ENCODE measurements at regions not wholly inside any gene's neighbourhood (a gene's known extent, or its start where the extent isn't known, plus 50 kb on each side); places are given as distances from the start of the nearest gene placed in this dataset.

DNA sequence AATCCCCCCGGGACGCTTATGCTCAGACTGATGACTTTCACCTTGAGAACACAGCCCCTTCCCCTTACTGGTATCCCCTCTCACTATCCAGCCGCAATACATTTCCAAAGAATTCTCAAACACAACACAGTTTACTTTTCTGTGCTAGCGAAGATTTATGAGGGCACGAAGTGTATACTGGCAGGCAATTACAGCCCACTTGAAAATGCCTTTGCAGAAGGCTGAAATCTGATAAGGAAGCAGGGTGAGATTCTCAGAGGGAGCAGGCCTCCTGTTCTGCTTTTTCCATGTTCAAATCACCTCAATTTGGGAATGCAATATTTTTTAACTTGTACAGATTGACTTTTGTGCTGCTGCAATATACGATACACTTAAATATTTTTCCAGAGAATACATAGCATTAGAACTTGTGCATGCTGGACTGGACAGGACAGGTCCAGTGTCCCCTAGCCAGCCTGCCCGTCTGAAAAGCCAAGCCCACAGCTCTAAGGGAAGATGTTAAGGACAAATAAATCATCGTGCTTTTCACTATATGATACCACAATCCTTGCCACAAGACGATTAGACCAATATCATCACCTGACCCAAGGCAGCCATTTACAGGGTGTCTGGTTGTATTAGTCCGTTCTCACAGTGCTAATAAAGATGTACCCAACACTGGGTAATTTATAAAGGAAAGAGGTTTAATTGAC lies 262.1 kb downstream of the EPHA4 start:
- Histone ChIP-seq H3K9ac (no peak overlapping the region), H3K27me3 (no peaks in the 10 kb centered on the region), H4K20me1 (no peaks in the 10 kb centered on the region), H3K4me1 (peaks cover 6% of the 10 kb centered on the region; the same call in 1 of the 2 replicates), H3K36me3 (no peaks in the 10 kb centered on the region), H3K4me2 (no peak overlapping the region), H3K27ac (no peak overlapping the region), H3K4me3 (no peak overlapping the region), H3K9me3 (no peaks in the 10 kb centered on the region)
- TF ChIP-seq Cebpa-rat (IDR thresholded peaks at IDR 0.05): no peak

DNA sequence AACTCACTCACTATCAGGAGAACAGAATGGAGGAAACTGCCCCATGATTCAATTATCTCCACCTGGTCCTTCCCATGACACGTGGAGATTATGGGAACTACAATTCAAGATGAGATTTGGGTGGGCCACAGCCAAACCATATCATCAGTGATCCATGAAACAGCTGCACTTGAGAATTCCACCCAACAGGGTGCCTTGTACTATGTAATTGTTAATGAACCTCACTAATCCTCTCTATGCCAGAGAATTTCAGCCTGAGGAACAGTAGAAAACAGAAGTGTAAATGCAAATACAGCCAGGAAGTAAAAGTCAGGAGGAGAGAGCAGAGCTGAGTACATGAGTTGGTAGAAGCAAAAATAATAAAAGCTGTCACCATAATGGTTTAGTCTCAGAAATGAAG lies 261.4 kb downstream of the EPHA4 start:
- no peak overlapping the region for H3K4me3 ChIP-seq
- no peaks in the 10 kb centered on the region for H3K36me3 ChIP-seq

DNA sequence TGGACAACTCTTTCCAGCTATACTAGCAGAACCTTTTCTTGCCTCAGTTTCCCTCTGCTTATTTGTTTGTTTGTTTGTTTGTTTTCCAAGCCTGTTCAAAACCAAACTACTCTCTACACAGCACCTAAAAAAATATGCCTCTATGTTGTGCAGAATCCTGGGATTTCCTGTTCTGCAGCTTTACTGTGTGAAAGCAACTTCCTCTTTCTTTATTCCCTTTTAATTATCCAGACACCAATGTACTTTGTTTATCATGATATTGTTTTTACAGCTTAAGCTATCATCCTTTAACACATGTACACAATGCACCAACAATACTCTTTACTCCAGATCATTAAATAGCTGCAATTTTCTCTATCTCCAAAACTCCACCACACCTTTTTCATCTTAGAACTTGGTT lies 259.5 kb downstream of the EPHA4 start:
- no peak for TF ChIP-seq Cebpa-rat (IDR thresholded peaks at IDR 0.05)
- no peaks in the 10 kb centered on the region for H3K27me3 ChIP-seq
- no peak overlapping the region for H3K27ac ChIP-seq
- no peaks in the 10 kb centered on the region for H4K20me1 ChIP-seq
- no peak overlapping the region for H3K4me3 ChIP-seq
- no peaks in the 10 kb centered on the region for H3K9me3 ChIP-seq
- H3K4me2 ChIP-seq: no peak overlapping the region
- no peaks in the 10 kb centered on the region for H3K36me3 ChIP-seq
- peaks cover 6% of the 10 kb centered on the region; the same call in 1 of the 2 replicates for H3K4me1 ChIP-seq
- H3K9ac ChIP-seq: no peak overlapping the region

More for the DNA sequence above, 261.4 kb downstream of the EPHA4 start:
- Histone ChIP-seq H3K4me2 (no peak overlapping the region), H3K27ac (no peak overlapping the region), H3K9ac (no peak overlapping the region), H3K27me3 (no peaks in the 10 kb centered on the region), H3K9me3 (no peaks in the 10 kb centered on the region), H4K20me1 (no peaks in the 10 kb centered on the region), H3K4me1 (peaks cover 6% of the 10 kb centered on the region; the same call in 1 of the 2 replicates)
- TF ChIP-seq Cebpa-rat (IDR thresholded peaks at IDR 0.05): no peak

DNA sequence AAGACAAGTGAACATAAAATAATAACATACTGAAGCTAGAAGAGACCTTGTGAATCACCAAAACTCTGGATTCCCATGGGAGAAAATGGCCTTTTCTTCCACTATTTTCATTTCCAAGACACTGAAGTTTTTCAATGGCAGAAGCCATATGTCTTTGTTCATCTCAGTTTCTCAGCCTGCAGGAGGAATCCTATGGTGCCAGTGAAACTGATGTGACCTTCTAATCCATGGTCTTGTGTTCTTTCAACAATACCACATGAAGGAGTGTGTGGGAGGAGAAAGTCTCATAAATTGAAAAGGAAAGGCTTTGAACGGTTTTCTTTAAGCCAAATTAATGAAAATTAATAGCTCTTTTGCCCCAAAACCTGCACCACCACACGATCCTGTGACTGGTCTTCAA lies 257.3 kb downstream of the EPHA4 start:
- H3K27me3 ChIP-seq: no peaks in the 10 kb centered on the region
- H3K36me3 ChIP-seq: no peaks in the 10 kb centered on the region
- no peak overlapping the region for H3K27ac ChIP-seq
- no peak overlapping the region for H3K4me2 ChIP-seq
- no peak for TF ChIP-seq Cebpa-rat (IDR thresholded peaks at IDR 0.05)
- no peaks in the 10 kb centered on the region for H3K9me3 ChIP-seq
- no peak overlapping the region for H3K9ac ChIP-seq
- H3K4me3 ChIP-seq: no peak overlapping the region
- H4K20me1 ChIP-seq: no peaks in the 10 kb centered on the region
- H3K4me1 ChIP-seq: peaks cover 6% of the 10 kb centered on the region; the same call in 1 of the 2 replicates

DNA sequence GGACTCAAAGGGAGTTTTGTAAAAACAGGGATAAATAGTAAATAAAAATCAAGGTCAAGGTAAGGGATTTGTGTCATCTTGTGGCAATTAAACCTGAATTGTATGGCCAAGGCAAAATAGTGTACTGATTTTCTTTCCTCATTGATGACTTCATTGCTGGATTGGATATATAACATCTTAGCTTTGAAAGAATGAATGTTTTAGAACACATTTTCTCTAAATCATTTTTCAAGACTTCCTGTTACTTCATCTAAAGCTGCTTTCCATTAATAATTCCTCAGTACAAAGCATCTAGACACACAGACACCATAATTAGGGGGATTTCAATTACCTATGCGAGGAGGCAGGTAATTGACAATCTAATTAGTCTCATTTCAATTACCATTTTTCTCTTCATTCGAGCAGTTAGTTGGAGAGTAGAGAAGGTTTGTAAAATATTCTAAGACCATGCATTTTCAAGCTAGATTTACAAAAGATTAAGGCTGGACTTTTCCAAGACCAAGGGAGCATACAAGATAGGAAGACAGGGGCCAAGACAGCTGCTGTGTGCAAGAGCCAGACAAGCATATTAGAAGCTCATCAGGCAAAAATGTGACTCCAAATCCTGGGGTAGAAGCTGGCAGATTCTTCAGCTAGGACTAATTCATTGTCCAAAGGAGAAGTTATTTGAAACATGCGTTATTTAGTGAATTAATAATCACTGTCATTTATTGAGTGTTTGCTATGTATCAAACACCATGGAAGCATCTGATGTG lies 253.6 kb downstream of the EPHA4 start:
- no peak for TF ChIP-seq Cebpa-rat (IDR thresholded peaks at IDR 0.05)
- Histone ChIP-seq H3K4me1 (no peaks in the 10 kb centered on the region), H3K36me3 (no peaks in the 10 kb centered on the region), H3K4me2 (no peak overlapping the region), H3K9me3 (no peaks in the 10 kb centered on the region), H3K27ac (no peak overlapping the region), H3K27me3 (no peaks in the 10 kb centered on the region), H4K20me1 (no peaks in the 10 kb centered on the region), H3K9ac (no peak overlapping the region), H3K4me3 (no peak overlapping the region)

DNA sequence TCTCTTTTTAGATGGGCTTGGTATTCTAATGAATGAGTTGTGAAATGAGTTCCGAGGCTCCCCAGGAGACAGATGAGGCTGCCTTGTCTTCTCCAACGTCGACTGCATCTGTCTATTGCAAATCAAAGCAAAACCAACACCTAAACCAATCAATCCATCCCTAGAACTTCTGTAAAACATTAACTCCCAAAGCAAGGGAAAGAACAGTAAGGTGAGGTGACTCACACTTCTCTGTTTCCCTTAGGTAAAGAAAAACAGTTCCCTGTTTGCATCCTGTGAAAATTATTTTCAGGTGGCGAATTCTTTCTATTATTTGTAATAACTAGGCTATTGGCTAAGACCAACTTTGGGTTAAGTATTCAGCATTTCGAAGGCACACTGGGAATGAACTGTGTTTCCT lies 249.4 kb downstream of the EPHA4 start:
- TF ChIP-seq Cebpa-rat (IDR thresholded peaks at IDR 0.05): no peak
- no peaks in the 10 kb centered on the region for H3K4me1 ChIP-seq
- no peak overlapping the region for H3K9ac ChIP-seq
- no peaks in the 10 kb centered on the region for H3K27me3 ChIP-seq
- no peaks in the 10 kb centered on the region for H4K20me1 ChIP-seq
- no peaks in the 10 kb centered on the region for H3K36me3 ChIP-seq
- H3K4me3 ChIP-seq: no peak overlapping the region
- no peak overlapping the region for H3K27ac ChIP-seq
- no peak overlapping the region for H3K4me2 ChIP-seq
- no peaks in the 10 kb centered on the region for H3K9me3 ChIP-seq

DNA sequence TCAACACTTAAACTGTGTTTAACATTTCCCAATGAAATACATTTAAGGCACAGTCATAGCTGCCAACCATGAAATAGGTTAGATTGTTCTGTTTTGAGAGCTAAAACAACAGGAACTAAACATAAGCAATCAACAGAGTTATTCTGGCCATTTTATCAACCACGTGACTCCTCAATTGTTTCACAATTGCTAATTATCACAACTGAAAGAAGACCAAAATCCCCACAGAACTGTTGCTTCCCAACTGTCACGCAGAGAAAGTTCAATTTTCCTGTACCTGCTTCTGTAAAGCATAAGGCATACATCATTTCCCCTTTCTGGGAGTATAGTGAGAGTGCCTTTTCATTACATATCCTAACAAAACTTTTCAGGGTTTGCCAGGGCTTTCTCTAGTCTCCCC lies 248.6 kb downstream of the EPHA4 start:
- Histone ChIP-seq H3K27ac (no peak overlapping the region), H3K36me3 (no peaks in the 10 kb centered on the region), H3K9ac (no peak overlapping the region), H3K4me1 (no peaks in the 10 kb centered on the region), H3K27me3 (no peaks in the 10 kb centered on the region), H4K20me1 (no peaks in the 10 kb centered on the region), H3K9me3 (peaks cover 6% of the 10 kb centered on the region), H3K4me2 (no peak overlapping the region), H3K4me3 (no peak overlapping the region)
- no peak for TF ChIP-seq Cebpa-rat (IDR thresholded peaks at IDR 0.05)

DNA sequence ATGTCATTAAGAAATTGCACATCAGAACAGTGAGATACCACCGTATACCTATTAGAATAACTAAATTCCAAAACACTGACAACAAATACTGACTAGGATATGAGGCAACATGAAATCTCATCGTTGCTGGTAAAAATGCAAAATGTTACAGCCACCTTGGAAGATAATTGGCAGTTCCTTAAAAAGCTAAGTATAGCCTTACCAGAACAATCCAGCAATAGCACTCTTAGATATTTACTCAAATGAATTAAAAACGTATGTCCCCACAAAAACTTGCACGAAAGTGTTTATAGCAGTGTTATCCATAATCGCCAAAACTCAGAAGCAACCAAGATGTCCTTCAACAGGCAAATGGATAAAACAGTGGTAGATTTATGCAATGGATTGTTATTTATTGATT lies 241.7 kb downstream of the EPHA4 start:
- Histone ChIP-seq H3K27ac (no peak overlapping the region), H3K9me3 (peaks cover 24% of the 10 kb centered on the region)
- no peak for TF ChIP-seq Cebpa-rat (IDR thresholded peaks at IDR 0.05)

DNA sequence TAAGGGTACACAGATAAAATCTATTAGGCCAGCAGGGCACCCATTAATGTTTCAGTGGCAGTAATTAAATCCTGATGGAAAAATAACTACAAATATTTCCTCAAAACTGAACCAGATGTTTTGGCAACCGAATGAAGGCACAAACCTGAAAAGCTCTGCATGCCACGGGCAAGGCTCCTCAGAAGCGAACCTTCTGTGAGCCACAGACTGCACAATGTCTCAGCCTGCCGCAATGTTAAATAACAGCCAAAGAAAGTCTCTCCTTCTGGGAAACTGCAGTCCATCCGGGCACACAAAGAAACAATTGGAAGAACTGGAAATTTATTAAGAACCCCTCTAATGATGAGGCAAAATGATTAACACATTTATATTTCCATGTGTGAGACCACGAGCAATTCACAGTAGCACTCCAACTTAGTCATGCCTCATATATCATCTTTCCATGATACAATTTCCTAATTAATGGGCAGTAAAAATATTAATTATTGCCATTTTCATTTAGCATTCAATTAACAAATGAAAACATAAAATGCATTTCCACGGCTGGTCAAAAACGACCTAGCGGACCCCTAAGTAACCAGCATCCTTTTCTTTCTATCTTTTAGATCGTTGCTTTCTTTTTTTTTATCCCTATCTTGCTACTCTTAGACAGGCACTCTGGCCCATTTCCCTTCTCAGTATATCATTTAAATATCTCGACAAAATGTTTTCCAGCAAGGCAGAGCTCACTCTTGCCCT lies 237.5 kb downstream of the EPHA4 start:
- Histone ChIP-seq H3K27ac (no peak overlapping the region), H3K9me3 (peaks cover 15% of the 10 kb centered on the region), H3K36me3 (no peaks in the 10 kb centered on the region), H3K4me3 (no peak overlapping the region), H3K27me3 (no peaks in the 10 kb centered on the region), H3K9ac (no peak overlapping the region), H3K4me2 (no peak overlapping the region), H3K4me1 (no peaks in the 10 kb centered on the region), H4K20me1 (no peaks in the 10 kb centered on the region)
- no peak for TF ChIP-seq Cebpa-rat (IDR thresholded peaks at IDR 0.05)

More for the DNA sequence above, 241.7 kb downstream of the EPHA4 start:
- no peak overlapping the region for H3K9ac ChIP-seq
- H3K27me3 ChIP-seq: no peaks in the 10 kb centered on the region
- no peaks in the 10 kb centered on the region for H3K4me1 ChIP-seq
- no peaks in the 10 kb centered on the region for H4K20me1 ChIP-seq
- no peak overlapping the region for H3K4me2 ChIP-seq
- H3K36me3 ChIP-seq: no peaks in the 10 kb centered on the region
- H3K4me3 ChIP-seq: no peak overlapping the region
